ENCODE measurements at regions not wholly inside any gene's neighbourhood (a gene's known extent, or its start where the extent isn't known, plus 50 kb on each side); places are given as distances from the start of the nearest gene placed in this dataset.

DNA sequence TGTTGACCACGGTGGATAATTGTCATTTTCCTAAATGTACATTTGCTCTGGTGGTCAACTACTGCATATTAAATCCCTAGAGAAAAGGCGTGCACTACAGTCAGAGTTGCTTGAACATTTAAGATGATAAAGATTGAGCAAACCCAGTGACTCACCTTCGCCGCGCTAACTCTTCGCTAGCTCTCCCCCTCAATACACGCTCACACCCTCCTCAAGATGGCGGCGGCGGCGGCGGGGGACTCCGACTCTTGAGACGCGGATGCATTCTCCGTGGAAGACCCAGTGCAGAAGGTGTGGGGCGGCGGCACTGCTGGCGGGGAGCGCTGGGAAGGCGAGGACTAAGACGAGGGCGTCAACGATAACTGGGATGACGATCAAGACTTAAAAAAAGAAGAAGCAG is 79.8 kb upstream of the PFN2 start:
- no peaks in the 10 kb centered on the region for H3K9me3 Mint-ChIP-seq
- H3K4me1 Mint-ChIP-seq (ENCODE audit: low read depth): no peaks in the 10 kb centered on the region
- peaks cover 13% of the 10 kb centered on the region for H3K27me3 Mint-ChIP-seq (ENCODE audit: low read depth)
- no peak overlapping the region for H3K4me3 Mint-ChIP-seq
- H3K27ac Mint-ChIP-seq: no peak overlapping the region
- no peaks in the 10 kb centered on the region for H3K36me3 Mint-ChIP-seq (ENCODE audit: low read depth)

DNA sequence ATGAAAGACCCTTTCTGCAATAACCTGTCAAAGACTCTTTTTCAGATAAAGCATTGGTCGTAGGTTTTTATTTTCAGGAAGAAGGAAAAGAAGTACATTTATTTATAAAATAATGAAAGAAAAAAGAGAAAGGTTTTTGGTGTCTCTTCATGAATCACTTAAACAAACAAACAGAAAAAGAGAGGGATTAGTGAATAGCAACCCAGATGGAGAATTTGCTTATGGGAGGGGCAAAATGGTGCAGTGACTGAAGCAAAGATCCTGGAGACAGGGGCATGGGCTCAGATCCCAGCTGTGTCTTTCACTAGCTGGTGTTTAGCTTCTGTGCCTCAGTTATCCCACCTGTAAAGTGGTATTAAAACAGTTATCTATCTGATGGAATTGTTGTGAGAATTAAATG is 78.6 kb upstream of the PFN2 start:
- H3K27ac Mint-ChIP-seq: no peak overlapping the region
- H3K9me3 Mint-ChIP-seq: no peaks in the 10 kb centered on the region
- H3K4me1 Mint-ChIP-seq (ENCODE audit: low read depth): no peaks in the 10 kb centered on the region
- no peak overlapping the region for H3K4me3 Mint-ChIP-seq
- peaks cover 13% of the 10 kb centered on the region for H3K27me3 Mint-ChIP-seq (ENCODE audit: low read depth)
- H3K36me3 Mint-ChIP-seq (ENCODE audit: low read depth): no peaks in the 10 kb centered on the region

DNA sequence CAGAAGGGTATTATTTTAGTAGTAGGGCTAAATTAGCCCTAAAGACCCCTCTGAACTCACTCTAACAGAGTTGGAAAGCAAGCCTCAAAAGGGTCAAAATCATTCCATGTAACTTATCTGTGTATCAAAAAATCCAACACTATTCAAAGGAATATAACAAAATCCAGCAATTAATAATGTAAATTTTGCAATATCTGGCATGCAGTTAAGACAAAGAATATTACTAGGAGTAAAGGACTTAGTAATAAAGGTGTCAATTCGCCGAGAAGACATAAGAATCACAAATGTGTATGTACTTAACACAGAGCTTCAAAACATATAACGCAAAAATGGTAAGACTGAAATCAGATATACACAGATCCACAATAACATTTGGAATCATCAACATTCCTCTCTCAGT is 71.2 kb upstream of the PFN2 start:
- H3K27me3 Mint-ChIP-seq (ENCODE audit: low read depth): peaks cover 6% of the 10 kb centered on the region
- H3K4me3 Mint-ChIP-seq: no peak overlapping the region
- no peak overlapping the region for H3K27ac Mint-ChIP-seq
- no peaks in the 10 kb centered on the region for H3K4me1 Mint-ChIP-seq (ENCODE audit: low read depth)
- peaks cover 8% of the 10 kb centered on the region for H3K9me3 Mint-ChIP-seq
- H3K36me3 Mint-ChIP-seq (ENCODE audit: low read depth): no peaks in the 10 kb centered on the region

DNA sequence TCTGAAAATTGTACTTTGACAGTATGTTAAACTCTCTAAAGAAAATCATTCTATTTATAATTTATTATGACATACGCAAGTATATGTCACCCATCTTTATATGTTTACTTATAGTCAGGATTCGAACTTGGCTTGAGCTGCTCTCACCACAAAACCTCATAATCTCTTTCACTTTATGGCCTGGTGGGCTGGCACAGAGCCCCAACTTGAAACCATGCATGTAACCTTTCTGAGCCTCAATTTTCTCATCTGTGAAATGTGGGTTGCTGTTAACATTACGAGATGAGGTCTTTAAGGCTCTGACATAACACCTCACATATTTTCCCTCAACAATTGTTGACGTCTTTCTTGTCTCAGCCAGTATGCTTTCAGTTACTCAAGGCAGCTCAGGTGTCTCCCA is 69.4 kb upstream of the PFN2 start:
- Mint-ChIP-seq H3K9me3 (peaks cover 8% of the 10 kb centered on the region), H3K4me1 (ENCODE audit: low read depth) (no peaks in the 10 kb centered on the region), H3K27ac (no peak overlapping the region), H3K36me3 (ENCODE audit: low read depth) (no peaks in the 10 kb centered on the region), H3K4me3 (no peak overlapping the region), H3K27me3 (ENCODE audit: low read depth) (peaks cover 7% of the 10 kb centered on the region)

- H3K4me1 Mint-ChIP-seq (ENCODE audit: low read depth): no peaks in the 10 kb centered on the region
- H3K27me3 Mint-ChIP-seq (ENCODE audit: low read depth): peaks cover 7% of the 10 kb centered on the region
- H3K4me3 Mint-ChIP-seq: no peak overlapping the region
- H3K9me3 Mint-ChIP-seq: peaks cover 8% of the 10 kb centered on the region
- H3K27ac Mint-ChIP-seq: no peak overlapping the region
- no peaks in the 10 kb centered on the region for H3K36me3 Mint-ChIP-seq (ENCODE audit: low read depth)
These were observed 68.1 kb upstream of the PFN2 start for GRCh38 chr3:150038830-150039229.

GRCh38 chr3:150036780-150037179 is 66.1 kb upstream of the PFN2 start:
- no peak overlapping the region for H3K4me3 Mint-ChIP-seq
- H3K9me3 Mint-ChIP-seq: peaks cover 4% of the 10 kb centered on the region
- no peaks in the 10 kb centered on the region for H3K4me1 Mint-ChIP-seq (ENCODE audit: low read depth)
- H3K27ac Mint-ChIP-seq: no peak overlapping the region
- no peaks in the 10 kb centered on the region for H3K36me3 Mint-ChIP-seq (ENCODE audit: low read depth)
- peaks cover 7% of the 10 kb centered on the region for H3K27me3 Mint-ChIP-seq (ENCODE audit: low read depth)

- H3K4me1 Mint-ChIP-seq (ENCODE audit: low read depth): no peaks in the 10 kb centered on the region
- H3K9me3 Mint-ChIP-seq: no peaks in the 10 kb centered on the region
- no peak overlapping the region for H3K27ac Mint-ChIP-seq
- no peak overlapping the region for H3K4me3 Mint-ChIP-seq
- H3K27me3 Mint-ChIP-seq (ENCODE audit: low read depth): peaks cover 4% of the 10 kb centered on the region
- no peaks in the 10 kb centered on the region for H3K36me3 Mint-ChIP-seq (ENCODE audit: low read depth)
These were observed 65.4 kb upstream of the PFN2 start for GRCh38 chr3:150035910-150036612.

- Mint-ChIP-seq H3K36me3 (ENCODE audit: low read depth) (no peaks in the 10 kb centered on the region), H3K27ac (no peak overlapping the region), H3K4me1 (ENCODE audit: low read depth) (no peaks in the 10 kb centered on the region), H3K9me3 (no peaks in the 10 kb centered on the region), H3K4me3 (no peak overlapping the region), H3K27me3 (ENCODE audit: low read depth) (peaks cover 4% of the 10 kb centered on the region)
These were observed 64.6 kb upstream of the PFN2 start for GRCh38 chr3:150035301-150035779.

GRCh38 chr3:150033721-150034120 is 63.0 kb upstream of the PFN2 start:
- Mint-ChIP-seq H3K27ac (no peak overlapping the region), H3K4me3 (no peak overlapping the region), H3K27me3 (ENCODE audit: low read depth) (peaks cover 7% of the 10 kb centered on the region), H3K4me1 (ENCODE audit: low read depth) (no peaks in the 10 kb centered on the region), H3K36me3 (ENCODE audit: low read depth) (no peaks in the 10 kb centered on the region), H3K9me3 (no peaks in the 10 kb centered on the region)

- H3K9me3 Mint-ChIP-seq: no peaks in the 10 kb centered on the region
- H3K27ac Mint-ChIP-seq: no peak overlapping the region
- no peaks in the 10 kb centered on the region for H3K36me3 Mint-ChIP-seq (ENCODE audit: low read depth)
- no peaks in the 10 kb centered on the region for H3K4me1 Mint-ChIP-seq (ENCODE audit: low read depth)
- H3K4me3 Mint-ChIP-seq: no peak overlapping the region
- H3K27me3 Mint-ChIP-seq (ENCODE audit: low read depth): peaks cover 9% of the 10 kb centered on the region
These were observed 60.1 kb upstream of the PFN2 start for GRCh38 chr3:150030841-150031240.

DNA sequence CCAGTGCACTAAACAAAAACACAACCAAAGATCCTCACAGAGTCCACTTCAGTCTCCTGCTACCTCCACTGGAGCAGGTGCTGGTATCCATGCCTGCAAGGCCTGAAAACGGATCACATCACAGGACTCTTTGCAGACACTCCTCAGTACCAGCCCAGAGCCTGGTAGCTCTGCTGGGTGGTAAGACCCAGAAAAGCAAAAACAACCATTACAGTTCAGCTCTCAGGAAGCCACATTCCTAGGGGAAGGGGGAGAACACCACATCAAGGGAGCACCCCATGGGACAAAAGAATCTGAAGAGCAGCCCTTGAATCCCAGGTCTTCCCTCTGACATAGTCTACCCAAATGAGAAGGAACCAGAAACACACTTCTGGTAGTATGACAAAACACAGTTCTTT is 52.5 kb upstream of the PFN2 start:
- H3K27ac Mint-ChIP-seq: no peak overlapping the region
- no peaks in the 10 kb centered on the region for H3K9me3 Mint-ChIP-seq
- no peaks in the 10 kb centered on the region for H3K36me3 Mint-ChIP-seq (ENCODE audit: low read depth)
- H3K27me3 Mint-ChIP-seq (ENCODE audit: low read depth): peaks cover 6% of the 10 kb centered on the region
- no peak overlapping the region for H3K4me3 Mint-ChIP-seq
- H3K4me1 Mint-ChIP-seq (ENCODE audit: low read depth): no peaks in the 10 kb centered on the region

DNA sequence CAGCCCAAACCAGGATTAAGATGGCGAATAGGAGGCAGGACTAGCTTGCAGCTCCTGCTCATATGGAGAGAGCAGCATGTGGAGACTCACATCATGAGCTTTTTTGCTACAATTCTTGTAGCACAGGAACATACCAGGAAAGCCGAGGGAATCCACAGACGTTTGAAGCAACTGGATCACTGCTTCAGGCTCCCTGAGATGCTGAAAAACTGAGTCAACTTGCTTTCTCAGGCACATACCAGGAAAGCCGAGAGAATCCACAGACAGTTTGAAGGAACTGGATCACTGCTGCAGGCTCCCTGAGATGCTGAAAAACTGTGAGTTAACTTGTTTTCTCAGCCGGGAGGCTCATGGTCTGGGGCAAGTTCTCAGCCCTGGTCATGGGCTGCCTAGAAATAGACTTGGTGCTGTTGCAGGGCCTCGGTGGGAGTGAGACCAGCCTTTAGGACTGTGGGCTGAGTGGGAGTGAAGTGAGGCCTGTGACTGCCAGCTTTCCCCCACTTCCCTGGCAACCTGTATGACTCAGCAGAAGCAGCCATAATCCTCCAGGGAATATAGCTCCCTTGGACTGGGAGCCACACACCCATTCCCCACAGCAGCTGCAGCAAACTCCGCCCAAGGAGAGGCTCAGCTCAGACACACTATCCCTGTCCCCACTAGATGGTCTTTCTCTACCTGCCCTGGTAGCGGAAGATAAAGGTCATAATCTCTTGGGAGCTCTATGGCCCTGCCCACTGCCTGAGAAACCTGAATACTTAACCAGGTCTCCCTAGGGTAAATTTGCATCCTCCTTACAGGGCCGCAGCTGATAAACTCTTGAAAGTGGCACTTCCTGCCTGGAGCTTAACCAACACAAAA is 51.9 kb upstream of the PFN2 start:
- H3K36me3 Mint-ChIP-seq (ENCODE audit: low read depth): no peaks in the 10 kb centered on the region
- H3K4me1 Mint-ChIP-seq (ENCODE audit: low read depth): no peaks in the 10 kb centered on the region
- H3K27me3 Mint-ChIP-seq (ENCODE audit: low read depth): peaks cover 10% of the 10 kb centered on the region

GRCh38 chr3:150020527-150020926 is 49.8 kb upstream of the PFN2 start:
- Mint-ChIP-seq H3K9me3 (no peaks in the 10 kb centered on the region), H3K4me1 (ENCODE audit: low read depth) (no peaks in the 10 kb centered on the region), H3K36me3 (ENCODE audit: low read depth) (no peaks in the 10 kb centered on the region), H3K27ac (no peak overlapping the region), H3K4me3 (no peak overlapping the region), H3K27me3 (ENCODE audit: low read depth) (peaks cover 4% of the 10 kb centered on the region)

More for the DNA sequence above, 51.9 kb upstream of the PFN2 start:
- no peaks in the 10 kb centered on the region for H3K9me3 Mint-ChIP-seq
- H3K4me3 Mint-ChIP-seq: no peak overlapping the region
- no peak overlapping the region for H3K27ac Mint-ChIP-seq
